22Rv1 (cell line): ENCODE measurements at regions not wholly inside any gene's neighbourhood (a gene's known extent, or its start where the extent isn't known, plus 50 kb on each side); places are given as distances from the start of the nearest gene placed in this dataset.

Experiments used
- CTCF ChIP-seq: fragments of 450-650 bp; IDR thresholded peaks from 2 replicates; pipeline ENCODE4 v1.5.1; 2017; ENCODE audit warnings: mild to moderate bottlenecking
- ZFX ChIP-seq: fragments of 450-650 bp; IDR thresholded peaks from 2 replicates; pipeline ENCODE4 v1.6.1; 2017; ENCODE audit warnings: antibody characterized with exemption, borderline replicate concordance

- TF ChIP-seq CTCF (no peak), ZFX (no peak)
Observed at GRCh38 chr14:86797075-86797351, 1196.0 kb downstream of the GALC start.
